GM18858 (cell line): ENCODE measurements at regions not wholly inside any gene's neighbourhood (a gene's known extent, or its start where the extent isn't known, plus 50 kb on each side); places are given as distances from the start of the nearest gene placed in this dataset.
A peak's percentile ranks its signal among the peaks of the same experiment; 100 is the strongest.
"Not testable (repeated sequence)": the region's sequence is repeated elsewhere in the genome, so short reads cannot be mapped to it uniquely, and the experiment has no call there.

Source experiments
- ATAC-seq: cut with Tn5 transposase; IDR thresholded peaks from one replicate; pipeline ENCODE4 v1.9.1; 2021; ENCODE audit not compliant: unreplicated experiment

- ATAC-seq = no peak
Observed at GRCh38 chr3:124620600-124621063, 109.6 kb upstream of the UMPS start.

GRCh38 chr3:124621498-124621897, 108.8 kb upstream of the UMPS start:
- ATAC-seq = no peak

- ATAC-seq = no peak
Observed at GRCh38 chr3:124625074-124625473, 105.2 kb upstream of the UMPS start.

GRCh38 chr3:124627501-124627908, 102.7 kb upstream of the UMPS start:
- ATAC-seq = no peak

- ATAC-seq = no peak
Observed at GRCh38 chr3:124628863-124629262, 101.4 kb upstream of the UMPS start.

GRCh38 chr3:124629497-124629896, 100.8 kb upstream of the UMPS start:
- no peak for ATAC-seq

GRCh38 chr3:124630960-124631359, 99.3 kb upstream of the UMPS start:
- ATAC-seq = no peak

GRCh38 chr3:124631727-124632126, 98.5 kb upstream of the UMPS start:
- ATAC-seq = no peak

GRCh38 chr3:124632566-124633140, 97.6 kb upstream of the UMPS start:
- no peak for ATAC-seq

- no peak for ATAC-seq
Observed at GRCh38 chr3:124633524-124633923, 96.7 kb upstream of the UMPS start.

- ATAC-seq = no peak
Observed at GRCh38 chr3:124634210-124635168, 95.8 kb upstream of the UMPS start.

GRCh38 chr3:124635169-124635539, 95.1 kb upstream of the UMPS start:
- ATAC-seq = no peak

- ATAC-seq = no peak
Observed at GRCh38 chr3:124636101-124636862, 94.0 kb upstream of the UMPS start.

- no peak for ATAC-seq
Observed at GRCh38 chr3:124636863-124637296, 93.4 kb upstream of the UMPS start.

GRCh38 chr3:124639406-124640237, 90.6 kb upstream of the UMPS start:
- peak; percentile 62 for ATAC-seq

GRCh38 chr3:124640635-124641306, 89.5 kb upstream of the UMPS start:
- no peak for ATAC-seq

- ATAC-seq = no peak
Observed at GRCh38 chr3:124643453-124643852, 86.8 kb upstream of the UMPS start.

GRCh38 chr3:124646186-124646585, 84.1 kb upstream of the UMPS start:
- ATAC-seq = not testable (repeated sequence)

- ATAC-seq = no peak
Observed at GRCh38 chr3:124648551-124648950, 81.7 kb upstream of the UMPS start.

- peak; percentile 40 for ATAC-seq
Observed at GRCh38 chr3:124650798-124651197, 79.5 kb upstream of the UMPS start.
